ENCODE measurements at regions not wholly inside any gene's neighbourhood (a gene's known extent, or its start where the extent isn't known, plus 50 kb on each side); places are given as distances from the start of the nearest gene placed in this dataset.

DNA sequence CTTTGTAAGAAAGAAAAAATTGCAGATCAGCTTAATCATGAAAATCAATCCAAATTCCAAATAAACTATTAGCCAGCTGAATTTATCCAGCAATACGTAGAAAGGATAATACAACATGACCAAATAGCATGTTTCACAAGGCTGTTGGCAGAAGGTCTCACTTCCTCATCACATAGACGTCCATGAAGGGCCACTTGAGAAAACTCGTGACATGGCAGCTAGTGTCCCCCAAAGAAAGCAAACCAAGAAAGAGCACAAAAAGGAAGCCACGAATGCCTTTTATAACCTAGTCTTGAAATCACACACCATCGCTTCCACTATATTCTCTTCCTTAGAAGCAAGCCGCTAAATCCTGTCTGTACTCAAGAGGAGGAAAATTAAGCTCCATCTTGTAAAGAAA lies 105.6 kb upstream of the NRBF2 start:
- DNase-seq (ENCODE audit: low spot score), result no peak
- H3K9me3 Mint-ChIP-seq (ENCODE audit: unreplicated experiment), result no peaks in the 10 kb centered on the region
- TF ChIP-seq CTCF (IDR thresholded peaks at IDR 0.05; ENCODE audit: unreplicated experiment), result no peak
- H3K36me3 Mint-ChIP-seq (ENCODE audit: low read depth, unreplicated experiment), result no peaks in the 10 kb centered on the region
- no peaks in the 10 kb centered on the region for H3K4me1 Mint-ChIP-seq (ENCODE audit: unreplicated experiment)
- no peak overlapping the region for H3K27ac Mint-ChIP-seq (ENCODE audit: unreplicated experiment)
- H3K4me3 Mint-ChIP-seq (ENCODE audit: unreplicated experiment), result no peak overlapping the region
- no peaks in the 10 kb centered on the region for H3K27me3 Mint-ChIP-seq (ENCODE audit: unreplicated experiment)

DNA sequence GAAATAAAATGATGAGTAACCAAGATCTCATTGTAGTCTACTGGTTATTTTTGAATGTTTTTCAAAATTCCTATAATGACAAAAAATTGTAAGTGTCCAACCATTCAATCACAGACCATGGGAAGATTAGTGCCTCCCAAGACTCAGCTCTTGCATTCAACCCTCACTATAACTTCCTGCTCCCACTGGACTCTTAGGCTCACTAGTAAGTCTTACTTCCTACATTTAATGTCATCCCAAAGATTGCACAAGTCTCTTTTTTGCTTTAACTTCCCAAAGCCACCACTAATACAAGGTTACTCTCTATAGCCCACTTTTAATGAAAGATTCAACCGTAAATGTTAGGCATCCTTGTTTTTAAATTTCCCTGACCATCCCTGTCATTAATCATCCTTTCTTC lies 111.9 kb upstream of the NRBF2 start:
- no peaks in the 10 kb centered on the region for H3K9me3 Mint-ChIP-seq (ENCODE audit: unreplicated experiment)
- no peaks in the 10 kb centered on the region for H3K36me3 Mint-ChIP-seq (ENCODE audit: low read depth, unreplicated experiment)
- TF ChIP-seq CTCF (IDR thresholded peaks at IDR 0.05; ENCODE audit: unreplicated experiment), result no peak
- no peaks in the 10 kb centered on the region for H3K4me1 Mint-ChIP-seq (ENCODE audit: unreplicated experiment)
- DNase-seq (ENCODE audit: low spot score), result no peak
- H3K27ac Mint-ChIP-seq (ENCODE audit: unreplicated experiment), result no peak overlapping the region
- peaks cover 5% of the 10 kb centered on the region for H3K27me3 Mint-ChIP-seq (ENCODE audit: unreplicated experiment)
- no peak overlapping the region for H3K4me3 Mint-ChIP-seq (ENCODE audit: unreplicated experiment)

GRCh38 chr10:63013755-63014154 lies 119.4 kb upstream of the NRBF2 start:
- Mint-ChIP-seq H3K36me3 (ENCODE audit: low read depth, unreplicated experiment) (no peaks in the 10 kb centered on the region), H3K27me3 (ENCODE audit: unreplicated experiment) (peaks cover 3% of the 10 kb centered on the region)

GRCh38 chr10:63012623-63013022 lies 120.5 kb upstream of the NRBF2 start:
- no peak overlapping the region for H3K27ac Mint-ChIP-seq (ENCODE audit: unreplicated experiment)
- no peaks in the 10 kb centered on the region for H3K4me1 Mint-ChIP-seq (ENCODE audit: unreplicated experiment)
- no peak overlapping the region for H3K4me3 Mint-ChIP-seq (ENCODE audit: unreplicated experiment)
- no peak for TF ChIP-seq CTCF (IDR thresholded peaks at IDR 0.05; ENCODE audit: unreplicated experiment)
- no peaks in the 10 kb centered on the region for H3K9me3 Mint-ChIP-seq (ENCODE audit: unreplicated experiment)
- DNase-seq (ENCODE audit: low spot score), result no peak
- no peaks in the 10 kb centered on the region for H3K36me3 Mint-ChIP-seq (ENCODE audit: low read depth, unreplicated experiment)
- peaks cover 3% of the 10 kb centered on the region for H3K27me3 Mint-ChIP-seq (ENCODE audit: unreplicated experiment)

More at GRCh38 chr10:63013755-63014154, 119.4 kb upstream of the NRBF2 start:
- no peaks in the 10 kb centered on the region for H3K4me1 Mint-ChIP-seq (ENCODE audit: unreplicated experiment)
- no peak for DNase-seq (ENCODE audit: low spot score)
- no peaks in the 10 kb centered on the region for H3K9me3 Mint-ChIP-seq (ENCODE audit: unreplicated experiment)
- TF ChIP-seq CTCF (IDR thresholded peaks at IDR 0.05; ENCODE audit: unreplicated experiment), result no peak
- H3K4me3 Mint-ChIP-seq (ENCODE audit: unreplicated experiment), result no peak overlapping the region
- no peak overlapping the region for H3K27ac Mint-ChIP-seq (ENCODE audit: unreplicated experiment)

- H3K4me3 Mint-ChIP-seq (ENCODE audit: unreplicated experiment), result no peak overlapping the region
- H3K9me3 Mint-ChIP-seq (ENCODE audit: unreplicated experiment), result no peaks in the 10 kb centered on the region
- TF ChIP-seq CTCF (IDR thresholded peaks at IDR 0.05; ENCODE audit: unreplicated experiment), result no peak
- no peaks in the 10 kb centered on the region for H3K4me1 Mint-ChIP-seq (ENCODE audit: unreplicated experiment)
- peaks cover 3% of the 10 kb centered on the region for H3K27me3 Mint-ChIP-seq (ENCODE audit: unreplicated experiment)
- H3K27ac Mint-ChIP-seq (ENCODE audit: unreplicated experiment), result no peak overlapping the region
- DNase-seq (ENCODE audit: low spot score), result no peak
- H3K36me3 Mint-ChIP-seq (ENCODE audit: low read depth, unreplicated experiment), result no peaks in the 10 kb centered on the region
Measured at GRCh38 chr10:63010203-63010602, 122.9 kb upstream of the NRBF2 start.

Measured in endothelial cell (in vitro differentiated cells).